Peyer's patch (tissue), 4 donors: ENCODE measurements at regions not wholly inside any gene's neighbourhood (a gene's known extent, or its start where the extent isn't known, plus 50 kb on each side); places are given as distances from the start of the nearest gene placed in this dataset.

Experiments used
- CTCF ChIP-seq, 6 experiments: fragments of 450-650 bp in 4 of 6; fragments of 200-600 bp in 2 of 6; sonication (generic) in 1 of 6; IDR thresholded peaks; one replicate each; pipeline ENCODE4 v1.5.1; 2017 to 2019; ENCODE audit warnings: antibody characterized with exemption in 6 of 6, mild to moderate bottlenecking in 3 of 6, moderate library complexity in 1 of 6
- POLR2A ChIP-seq, 2 donors: fragments of 450-650 bp; IDR thresholded peaks; one replicate each; pipeline ENCODE4 v1.5.1; 2017; ENCODE audit warnings: antibody characterized with exemption in 2 of 2, mild to moderate bottlenecking in 2 of 2, moderate library complexity in 2 of 2

- TF ChIP-seq CTCF (IDR thresholded peaks at IDR 0.05) (no peak), POLR2A (IDR thresholded peaks at IDR 0.05) (no peak)
Measured at GRCh38 chr9:120158221-120158620, 421.7 kb downstream of the CDK5RAP2 start.
